ENCODE measurements at regions not wholly inside any gene's neighbourhood (a gene's known extent, or its start where the extent isn't known, plus 50 kb on each side); places are given as distances from the start of the nearest gene placed in this dataset.

- Histone ChIP-seq H3K4me1 (no peaks in the 10 kb centered on the region), H3K36me3 (no peaks in the 10 kb centered on the region), H3K27me3 (ENCODE audit: low read depth) (no peaks in the 10 kb centered on the region), H3K9me3 (replicated peaks) (peaks cover 4% of the 10 kb centered on the region), H3K27ac (replicated peaks) (peak overlapping the region; percentile 42), H3K4me3 (no peak overlapping the region)
- no peak for TF ChIP-seq CTCF (IDR thresholded peaks at IDR 0.05; ENCODE audit: borderline replicate concordance)
- intact Hi-C loops (cut with micrococcal nuclease), result no loop called here
- DNase-seq, result no peak
Observed at GRCh38 chr3:22450786-22451400, 699.9 kb upstream of the ZNF385D start.

GRCh38 chr3:22451501-22451900, 700.5 kb upstream of the ZNF385D start:
- no peaks in the 10 kb centered on the region for H3K4me1 ChIP-seq
- H3K36me3 ChIP-seq, result no peaks in the 10 kb centered on the region
- H3K9me3 ChIP-seq (replicated peaks), result peaks cover 4% of the 10 kb centered on the region
- DNase-seq, result no peak
- H3K4me3 ChIP-seq, result no peak overlapping the region
- no peaks in the 10 kb centered on the region for H3K27me3 ChIP-seq (ENCODE audit: low read depth)
- intact Hi-C loops (cut with micrococcal nuclease), result no loop called here
- peak overlapping the region; percentile 42 for H3K27ac ChIP-seq (replicated peaks)
- TF ChIP-seq CTCF (IDR thresholded peaks at IDR 0.05; ENCODE audit: borderline replicate concordance), result no peak

GRCh38 chr3:22453906-22454535, 703.0 kb upstream of the ZNF385D start:
- Histone ChIP-seq H3K4me3 (no peak overlapping the region), H3K4me1 (no peaks in the 10 kb centered on the region), H3K36me3 (no peaks in the 10 kb centered on the region), H3K9me3 (replicated peaks) (no peaks in the 10 kb centered on the region), H3K27ac (replicated peaks) (no peak overlapping the region), H3K27me3 (ENCODE audit: low read depth) (no peaks in the 10 kb centered on the region)
- intact Hi-C loops (cut with micrococcal nuclease), result no loop called here
- no peak for DNase-seq
- no peak for TF ChIP-seq CTCF (IDR thresholded peaks at IDR 0.05; ENCODE audit: borderline replicate concordance)

- no peak overlapping the region for H3K4me3 ChIP-seq
- intact Hi-C loops (cut with micrococcal nuclease), result no loop called here
- no peak overlapping the region for H3K27ac ChIP-seq (replicated peaks)
- H3K9me3 ChIP-seq (replicated peaks), result no peaks in the 10 kb centered on the region
- no peak for DNase-seq
- no peaks in the 10 kb centered on the region for H3K4me1 ChIP-seq
- TF ChIP-seq CTCF (IDR thresholded peaks at IDR 0.05; ENCODE audit: borderline replicate concordance), result no peak
- no peaks in the 10 kb centered on the region for H3K36me3 ChIP-seq
- H3K27me3 ChIP-seq (ENCODE audit: low read depth), result no peaks in the 10 kb centered on the region
Observed at GRCh38 chr3:22469995-22470394, 719.0 kb upstream of the ZNF385D start.

- no peak for TF ChIP-seq CTCF (IDR thresholded peaks at IDR 0.05; ENCODE audit: borderline replicate concordance)
- intact Hi-C loops (cut with micrococcal nuclease), result no loop called here
Observed at GRCh38 chr3:22471557-22471956, 720.5 kb upstream of the ZNF385D start.

More at GRCh38 chr3:22471557-22471956, 720.5 kb upstream of the ZNF385D start:
- no peaks in the 10 kb centered on the region for H3K4me1 ChIP-seq
- no peaks in the 10 kb centered on the region for H3K27me3 ChIP-seq (ENCODE audit: low read depth)
- DNase-seq, result no peak
- no peaks in the 10 kb centered on the region for H3K9me3 ChIP-seq (replicated peaks)
- H3K27ac ChIP-seq (replicated peaks), result no peak overlapping the region
- H3K36me3 ChIP-seq, result no peaks in the 10 kb centered on the region
- no peak overlapping the region for H3K4me3 ChIP-seq

All from left ventricle myocardium inferior (tissue), 1 donor.